ENCODE measurements at regions not wholly inside any gene's neighbourhood (a gene's known extent, or its start where the extent isn't known, plus 50 kb on each side); places are given as distances from the start of the nearest gene placed in this dataset.

DNA sequence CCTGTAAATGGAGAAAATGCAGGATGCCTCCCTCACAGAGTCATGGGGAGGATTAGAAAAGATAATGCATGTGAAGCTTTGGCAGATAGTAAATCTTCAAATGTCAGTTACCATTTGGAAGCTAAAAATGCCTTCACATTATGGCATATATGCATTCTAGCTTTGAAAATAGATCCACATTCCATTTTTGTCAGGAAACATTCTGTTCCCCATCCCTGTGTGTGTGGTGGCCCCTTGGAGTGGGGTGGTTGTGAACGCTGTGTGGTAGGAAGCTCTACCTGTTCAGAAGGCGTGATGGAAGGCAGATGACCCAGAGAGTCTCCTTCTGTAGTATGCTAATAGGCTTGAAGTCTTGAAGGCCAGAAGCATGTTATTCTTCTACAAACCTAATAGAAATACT lies 242.0 kb downstream of the HAPSTR1 start:
- 95% methylated on average over 2 of the region's 2 CpGs for WGBS
- intact Hi-C loops (cut with DNase I), result no loop called here
- H3K4me1 ChIP-seq, result peaks cover 0 to 34% (median 28%) of the 10 kb centered on the region in 4 donors

DNA sequence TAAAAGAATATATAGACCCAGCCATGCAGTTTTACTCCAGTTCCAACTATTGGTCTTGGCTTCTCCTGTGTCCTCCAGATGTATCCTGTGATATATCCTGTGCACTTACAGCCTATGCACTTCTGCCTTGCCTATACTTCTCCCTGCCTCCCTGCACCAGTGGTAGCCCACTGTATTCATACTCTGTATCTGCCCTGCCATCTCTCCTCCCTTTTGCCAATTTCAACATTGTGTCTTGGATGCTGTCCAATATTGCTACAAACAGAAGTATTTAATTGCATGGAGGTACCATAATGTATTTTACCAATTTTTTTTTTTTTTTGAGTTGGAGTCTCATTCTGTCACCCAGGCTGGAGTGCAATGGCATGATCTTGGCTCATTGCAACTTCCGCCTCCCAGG lies 242.7 kb downstream of the HAPSTR1 start:
- H3K9me3 ChIP-seq, result peaks cover 0 to 6% (median 1%) of the 10 kb centered on the region in 4 donors
- no peaks in the 10 kb centered on the region for H3K36me3 ChIP-seq
- H3K27ac ChIP-seq (replicated peaks in 1 of 4), result no peak overlapping the region
- intact Hi-C loops (cut with DNase I), result no loop called here
- WGBS, result 93% methylated on average over 1 of the region's 1 CpG
- no peak overlapping the region for H3K4me3 ChIP-seq
- H3K27me3 ChIP-seq, result no peaks in the 10 kb centered on the region
- no peak for TF ChIP-seq POLR2AphosphoS5 (IDR thresholded peaks at IDR 0.05)
- no peak for TF ChIP-seq EP300 (IDR thresholded peaks at IDR 0.05)
- DNase-seq (ENCODE audit: extremely low spot score), result peak; percentile 72
- peaks cover 0 to 34% (median 28%) of the 10 kb centered on the region in 4 donors for H3K4me1 ChIP-seq

More for the DNA sequence above, 242.0 kb downstream of the HAPSTR1 start:
- Histone ChIP-seq H3K4me3 (no peak overlapping the region), H3K36me3 (no peaks in the 10 kb centered on the region), H3K27ac (replicated peaks in 1 of 4) (no peak overlapping the region), H3K27me3 (no peaks in the 10 kb centered on the region), H3K9me3 (peaks cover 0 to 6% (median 1%) of the 10 kb centered on the region in 4 donors)
- peak; percentile 53 for DNase-seq (ENCODE audit: extremely low spot score)
- TF ChIP-seq POLR2A (IDR thresholded peaks at IDR 0.05; ENCODE audit: low read depth), result no peak
- TF ChIP-seq, protein P1, sequence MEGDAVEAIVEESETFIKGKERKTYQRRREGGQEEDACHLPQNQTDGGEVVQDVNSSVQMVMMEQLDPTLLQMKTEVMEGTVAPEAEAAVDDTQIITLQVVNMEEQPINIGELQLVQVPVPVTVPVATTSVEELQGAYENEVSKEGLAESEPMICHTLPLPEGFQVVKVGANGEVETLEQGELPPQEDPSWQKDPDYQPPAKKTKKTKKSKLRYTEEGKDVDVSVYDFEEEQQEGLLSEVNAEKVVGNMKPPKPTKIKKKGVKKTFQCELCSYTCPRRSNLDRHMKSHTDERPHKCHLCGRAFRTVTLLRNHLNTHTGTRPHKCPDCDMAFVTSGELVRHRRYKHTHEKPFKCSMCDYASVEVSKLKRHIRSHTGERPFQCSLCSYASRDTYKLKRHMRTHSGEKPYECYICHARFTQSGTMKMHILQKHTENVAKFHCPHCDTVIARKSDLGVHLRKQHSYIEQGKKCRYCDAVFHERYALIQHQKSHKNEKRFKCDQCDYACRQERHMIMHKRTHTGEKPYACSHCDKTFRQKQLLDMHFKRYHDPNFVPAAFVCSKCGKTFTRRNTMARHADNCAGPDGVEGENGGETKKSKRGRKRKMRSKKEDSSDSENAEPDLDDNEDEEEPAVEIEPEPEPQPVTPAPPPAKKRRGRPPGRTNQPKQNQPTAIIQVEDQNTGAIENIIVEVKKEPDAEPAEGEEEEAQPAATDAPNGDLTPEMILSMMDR (IDR thresholded peaks at IDR 0.05), result no peak
- TF ChIP-seq POLR2AphosphoS5 (IDR thresholded peaks at IDR 0.05), result no peak
- no peak for TF ChIP-seq EP300 (IDR thresholded peaks at IDR 0.05)

DNA sequence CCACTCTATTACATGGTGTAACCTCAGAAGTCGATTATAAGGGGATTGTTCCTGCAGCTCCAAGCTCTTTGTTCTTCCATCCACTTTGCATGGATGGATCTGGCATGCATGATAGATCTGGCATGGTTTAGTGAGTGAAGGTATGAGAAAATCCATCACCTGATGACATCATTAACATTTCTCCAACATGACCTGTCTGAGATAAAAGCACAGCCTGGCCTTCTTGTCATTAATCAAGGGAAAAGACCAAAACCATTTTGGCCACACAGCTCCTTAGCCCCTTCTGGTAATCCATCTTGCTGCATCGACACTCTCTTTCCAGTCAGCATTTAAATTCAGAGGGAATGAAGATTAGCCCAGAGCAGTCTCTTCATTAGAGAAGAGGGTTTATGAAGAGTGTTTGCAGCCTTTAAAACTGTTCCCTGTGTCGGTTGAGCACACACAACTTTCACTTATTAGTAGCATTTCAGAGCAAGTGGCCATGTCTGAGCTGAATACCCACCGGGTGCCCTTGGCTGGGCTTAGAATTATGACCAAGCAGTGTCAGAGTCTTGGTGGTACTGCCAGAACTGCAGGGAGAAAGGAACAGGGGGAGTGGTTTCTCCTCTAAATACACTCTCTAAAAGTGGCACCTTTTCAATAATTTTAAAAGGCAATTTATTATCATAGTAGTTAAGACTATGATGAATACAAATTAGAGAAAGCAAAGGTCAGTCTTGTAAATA lies 246.0 kb downstream of the HAPSTR1 start:
- Histone ChIP-seq H3K4me3 (no peak overlapping the region), H3K36me3 (no peaks in the 10 kb centered on the region), H3K4me1 (peaks cover 6 to 36% (median 28%) of the 10 kb centered on the region in 4 donors), H3K27me3 (no peaks in the 10 kb centered on the region), H3K9me3 (peaks cover 0 to 6% (median 1%) of the 10 kb centered on the region in 4 donors), H3K27ac (replicated peaks in 1 of 4) (no peak overlapping the region)
- peak; percentile 64 for DNase-seq (ENCODE audit: extremely low spot score)
- intact Hi-C loops (cut with DNase I), result no loop called here
- WGBS, result 53% methylated on average over 4 of the region's 4 CpGs
- TF ChIP-seq, protein P1 (IDR thresholded peaks at IDR 0.05), result no peak
- TF ChIP-seq POLR2A (IDR thresholded peaks at IDR 0.05; ENCODE audit: low read depth) (no peak), EP300 (IDR thresholded peaks at IDR 0.05) (no peak), POLR2AphosphoS5 (IDR thresholded peaks at IDR 0.05) (no peak)

DNA sequence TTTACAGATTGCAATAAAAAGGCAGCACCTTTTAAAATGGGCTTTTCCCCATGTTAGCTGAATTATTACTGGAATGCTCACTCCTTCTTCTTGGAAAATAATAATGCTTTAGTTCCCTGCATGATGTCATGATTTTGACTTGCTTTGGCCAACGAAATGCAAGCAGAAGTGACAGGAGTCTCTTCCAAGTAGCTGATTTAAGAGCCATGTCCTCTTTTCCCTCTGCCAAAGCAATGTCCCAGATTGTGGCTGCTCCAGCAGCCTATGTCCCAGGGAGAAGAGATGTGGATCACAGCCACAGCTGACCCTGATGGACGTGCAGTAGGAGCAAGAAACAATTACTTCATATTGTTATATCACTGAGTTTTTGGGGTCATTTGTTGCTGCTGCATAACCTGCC lies 246.6 kb downstream of the HAPSTR1 start:
- H3K27me3 ChIP-seq, result no peaks in the 10 kb centered on the region
- 33% methylated on average over 2 of the region's 2 CpGs for WGBS
- TF ChIP-seq, protein P1 (IDR thresholded peaks at IDR 0.05), result no peak
- TF ChIP-seq POLR2AphosphoS5 (IDR thresholded peaks at IDR 0.05), result no peak
- TF ChIP-seq POLR2A (IDR thresholded peaks at IDR 0.05; ENCODE audit: low read depth), result no peak
- TF ChIP-seq EP300 (IDR thresholded peaks at IDR 0.05), result no peak
- peaks cover 8 to 42% (median 34%) of the 10 kb centered on the region in 4 donors for H3K4me1 ChIP-seq
- no peaks in the 10 kb centered on the region for H3K36me3 ChIP-seq
- no peak overlapping the region for H3K27ac ChIP-seq (replicated peaks in 1 of 4)
- H3K9me3 ChIP-seq, result peaks cover 0 to 2% (median 0%) of the 10 kb centered on the region in 4 donors
- intact Hi-C loops (cut with DNase I), result no loop called here
- peak; percentile 39 for DNase-seq (ENCODE audit: extremely low spot score)
- no peak overlapping the region for H3K4me3 ChIP-seq

DNA sequence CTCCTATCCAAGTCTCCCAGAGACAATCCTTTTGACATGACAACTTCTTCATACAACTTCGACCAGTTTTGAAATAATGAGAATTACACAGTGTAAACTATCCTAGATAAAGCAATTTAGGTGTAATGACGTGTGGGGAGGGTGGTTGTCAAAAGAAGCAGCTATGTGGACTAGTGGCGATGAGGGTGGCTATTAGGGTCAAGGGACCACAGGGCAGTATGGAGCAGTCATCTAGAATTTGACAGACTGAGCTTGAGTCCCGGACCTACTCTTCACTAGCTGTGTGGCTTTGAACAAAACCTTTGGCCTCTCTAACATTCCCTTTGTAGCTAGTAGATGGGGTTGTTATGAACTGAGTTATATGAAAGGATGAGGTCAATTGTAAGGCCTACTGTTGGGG lies 247.1 kb downstream of the HAPSTR1 start:
- peaks cover 10 to 47% (median 38%) of the 10 kb centered on the region in 4 donors for H3K4me1 ChIP-seq
- no peaks in the 10 kb centered on the region for H3K9me3 ChIP-seq
- no peak for TF ChIP-seq POLR2AphosphoS5 (IDR thresholded peaks at IDR 0.05)
- TF ChIP-seq, protein P1 (IDR thresholded peaks at IDR 0.05), result no peak
- TF ChIP-seq POLR2A (IDR thresholded peaks at IDR 0.05; ENCODE audit: low read depth), result no peak
- no peak for TF ChIP-seq EP300 (IDR thresholded peaks at IDR 0.05)
- H3K36me3 ChIP-seq, result no peaks in the 10 kb centered on the region
- peak; percentile 74 for DNase-seq (ENCODE audit: extremely low spot score)
- no peak overlapping the region for H3K4me3 ChIP-seq
- 77% methylated on average over 4 of the region's 4 CpGs for WGBS
- no peaks in the 10 kb centered on the region for H3K27me3 ChIP-seq
- H3K27ac ChIP-seq (replicated peaks in 1 of 4), result no peak overlapping the region
- intact Hi-C loops (cut with DNase I), result no loop called here
